A549 (cell line): ENCODE measurements at regions not wholly inside any gene's neighbourhood (a gene's known extent, or its start where the extent isn't known, plus 50 kb on each side); places are given as distances from the start of the nearest gene placed in this dataset.

Experiments
- CEBPB ChIP-seq, 2 experiments: fragments of >200 bp in 1 of 2; sonication (Bioruptor Twin) in 1 of 2; formaldehyde crosslinking in 1 of 2; IDR thresholded peaks; 2 replicates each; pipeline ENCODE4 v1.6.1; 2012 to 2016
- CTCF ChIP-seq: fragments of >200 bp; sonication (Bioruptor Twin); formaldehyde crosslinking; IDR thresholded peaks from 3 replicates; pipeline ENCODE4 v1.5.1; 2016
- JUN ChIP-seq, 2 experiments: fragments of >200 bp; sonication (Bioruptor Twin); formaldehyde crosslinking; IDR thresholded peaks; 2 replicates in 1 of 2; 3 replicates in 1 of 2; pipeline ENCODE4 v1.6.1; 2016 to 2017
- ZFP36 ChIP-seq: fragments of 450-650 bp; IDR thresholded peaks from 2 replicates; pipeline ENCODE4 v1.6.1; 2014; ENCODE audit warnings: borderline replicate concordance; ENCODE audit not compliant: partially characterized antibody

- TF ChIP-seq ZFP36 (no peak), JUN (IDR thresholded peaks at IDR 0.05) (no peak), CTCF (no peak), CEBPB (IDR thresholded peaks at IDR 0.05) (no peak)
Observed at GRCh38 chr5:104023739-104024138, 461.1 kb upstream of the NUDT12 start.
